Parathyroid adenoma (tissue), 2 donors: ENCODE measurements at regions not wholly inside any gene's neighbourhood (a gene's known extent, or its start where the extent isn't known, plus 50 kb on each side); places are given as distances from the start of the nearest gene placed in this dataset.

ENCODE experiments used
- H2AFZ ChIP-seq: fragments of 300-600 bp; sonication (generic); one replicate; pipeline ENCODE4 v1.7.0; 2017; ENCODE audit warnings: antibody characterized with exemption, mild to moderate bottlenecking
- H3K27ac ChIP-seq: fragments of 300-600 bp; sonication (generic); one replicate; pipeline ENCODE4 v1.7.0; 2017
- H3K27me3 ChIP-seq: fragments of 300-600 bp; sonication (generic); one replicate; pipeline ENCODE4 v1.7.0; 2017; ENCODE audit warnings: low read length; ENCODE audit not compliant: control insufficient read depth, insufficient read depth
- H3K36me3 ChIP-seq: fragments of 300-600 bp; sonication (generic); one replicate; pipeline ENCODE4 v1.7.0; 2017; ENCODE audit warnings: low read length; ENCODE audit not compliant: control insufficient read depth, insufficient read depth
- H3K4me1 ChIP-seq: fragments of 300-600 bp; sonication (generic); one replicate; pipeline ENCODE4 v1.7.0; 2017; ENCODE audit warnings: control low read depth
- H3K4me2 ChIP-seq: fragments of 300-600 bp; sonication (generic); one replicate; pipeline ENCODE4 v1.7.0; 2017; ENCODE audit warnings: low read length
- H3K4me3 ChIP-seq: fragments of 300-600 bp; sonication (generic); one replicate; pipeline ENCODE4 v1.7.0; 2017; ENCODE audit warnings: low read depth, low read length
- H3K79me2 ChIP-seq: fragments of 300-600 bp; sonication (generic); one replicate; pipeline ENCODE4 v1.7.0; 2017; ENCODE audit warnings: control low read depth
- H3K9ac ChIP-seq: fragments of 300-600 bp; sonication (generic); one replicate; pipeline ENCODE4 v1.7.0; 2017; ENCODE audit warnings: mild to moderate bottlenecking
- H3K9me3 ChIP-seq: fragments of 300-600 bp; sonication (generic); one replicate; pipeline ENCODE4 v1.7.0; 2017; ENCODE audit warnings: low read length; ENCODE audit not compliant: control insufficient read depth
- TF ChIP-seq, protein P1 (sequence below): fragments of 300-600 bp; sonication (generic); IDR thresholded peaks from one replicate; pipeline ENCODE4 v1.7.0; 2017; ENCODE audit warnings: antibody characterized with exemption, mild to moderate bottlenecking
- donor health status: primary hyperparathyroidism.

DNA sequence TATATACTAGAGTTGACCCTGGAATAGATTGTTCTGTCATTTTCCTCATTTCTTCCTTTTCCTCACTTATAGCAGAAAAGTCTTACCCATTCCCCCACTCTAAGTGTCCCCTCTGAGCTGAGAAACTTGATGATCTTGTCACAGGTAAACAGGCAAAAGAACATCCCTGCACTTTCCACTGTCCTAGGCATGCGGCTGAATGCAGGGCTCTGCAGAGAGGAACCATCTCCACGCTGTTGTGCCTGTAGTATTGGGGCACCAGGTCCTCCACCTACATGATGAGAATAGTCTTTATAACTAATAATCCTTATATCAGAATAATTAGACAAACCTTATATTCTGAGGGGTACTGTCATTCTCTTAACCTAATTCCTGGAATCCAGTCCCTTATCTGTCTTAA lies 211.3 kb downstream of the RBM26 start:
- Histone ChIP-seq H3K4me2 (no peak overlapping the region), H3K27me3 (no peaks in the 10 kb centered on the region), H3K4me3 (no peak overlapping the region), H2AFZ (no peak overlapping the region), H3K27ac (no peak overlapping the region), H3K9ac (no peak overlapping the region), H3K4me1 (no peaks in the 10 kb centered on the region), H3K9me3 (no peaks in the 10 kb centered on the region), H3K36me3 (no peaks in the 10 kb centered on the region), H3K79me2 (no peaks in the 10 kb centered on the region)
- TF ChIP-seq, protein P1, sequence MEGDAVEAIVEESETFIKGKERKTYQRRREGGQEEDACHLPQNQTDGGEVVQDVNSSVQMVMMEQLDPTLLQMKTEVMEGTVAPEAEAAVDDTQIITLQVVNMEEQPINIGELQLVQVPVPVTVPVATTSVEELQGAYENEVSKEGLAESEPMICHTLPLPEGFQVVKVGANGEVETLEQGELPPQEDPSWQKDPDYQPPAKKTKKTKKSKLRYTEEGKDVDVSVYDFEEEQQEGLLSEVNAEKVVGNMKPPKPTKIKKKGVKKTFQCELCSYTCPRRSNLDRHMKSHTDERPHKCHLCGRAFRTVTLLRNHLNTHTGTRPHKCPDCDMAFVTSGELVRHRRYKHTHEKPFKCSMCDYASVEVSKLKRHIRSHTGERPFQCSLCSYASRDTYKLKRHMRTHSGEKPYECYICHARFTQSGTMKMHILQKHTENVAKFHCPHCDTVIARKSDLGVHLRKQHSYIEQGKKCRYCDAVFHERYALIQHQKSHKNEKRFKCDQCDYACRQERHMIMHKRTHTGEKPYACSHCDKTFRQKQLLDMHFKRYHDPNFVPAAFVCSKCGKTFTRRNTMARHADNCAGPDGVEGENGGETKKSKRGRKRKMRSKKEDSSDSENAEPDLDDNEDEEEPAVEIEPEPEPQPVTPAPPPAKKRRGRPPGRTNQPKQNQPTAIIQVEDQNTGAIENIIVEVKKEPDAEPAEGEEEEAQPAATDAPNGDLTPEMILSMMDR = no peak

DNA sequence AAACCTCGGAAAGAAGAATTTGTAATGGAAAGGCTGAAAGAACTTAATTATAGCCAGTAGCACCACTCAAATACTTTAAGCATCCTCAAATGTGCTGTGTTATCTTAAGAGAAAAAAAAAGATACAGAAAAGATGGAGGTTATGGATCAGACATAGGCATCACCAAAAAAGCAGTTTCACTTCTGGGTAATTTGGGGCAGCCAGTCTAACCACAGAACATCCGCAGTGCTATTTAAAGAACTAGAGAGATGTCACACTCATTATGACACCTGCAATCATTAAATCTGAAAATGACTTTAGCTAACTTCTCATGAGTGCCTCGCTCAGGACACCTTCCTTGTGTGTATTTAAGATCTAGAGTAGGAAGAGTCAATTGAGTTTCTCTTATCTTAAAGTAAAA lies 211.8 kb downstream of the RBM26 start:
- Histone ChIP-seq H3K4me1 (no peaks in the 10 kb centered on the region), H3K4me2 (no peak overlapping the region), H3K27ac (no peak overlapping the region), H3K79me2 (no peaks in the 10 kb centered on the region), H3K27me3 (no peaks in the 10 kb centered on the region), H3K9me3 (no peaks in the 10 kb centered on the region), H3K9ac (no peak overlapping the region), H3K36me3 (no peaks in the 10 kb centered on the region), H2AFZ (no peak overlapping the region), H3K4me3 (no peak overlapping the region)
- TF ChIP-seq, protein P1 = no peak

DNA sequence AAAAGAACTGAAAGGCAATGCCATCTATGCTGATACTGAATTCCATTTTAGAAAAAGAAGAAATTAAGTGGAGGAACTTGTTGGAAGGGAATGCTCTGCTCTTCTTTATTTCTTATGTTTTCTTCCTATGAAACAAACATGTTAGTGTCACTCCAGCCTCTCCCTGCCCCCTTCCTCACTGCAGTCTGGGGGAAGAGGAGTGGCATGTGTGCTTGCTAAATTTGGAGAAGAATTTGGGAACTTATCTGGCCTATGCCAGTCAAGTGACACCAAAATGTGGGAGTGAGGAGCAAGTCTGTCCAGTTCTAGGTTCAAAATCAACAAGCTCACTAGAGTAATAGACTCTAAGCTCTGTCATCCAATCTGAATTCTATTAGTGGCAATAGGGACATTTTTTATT lies 214.6 kb downstream of the RBM26 start:
- TF ChIP-seq, protein P1 = no peak
- no peak overlapping the region for H3K9ac ChIP-seq

DNA sequence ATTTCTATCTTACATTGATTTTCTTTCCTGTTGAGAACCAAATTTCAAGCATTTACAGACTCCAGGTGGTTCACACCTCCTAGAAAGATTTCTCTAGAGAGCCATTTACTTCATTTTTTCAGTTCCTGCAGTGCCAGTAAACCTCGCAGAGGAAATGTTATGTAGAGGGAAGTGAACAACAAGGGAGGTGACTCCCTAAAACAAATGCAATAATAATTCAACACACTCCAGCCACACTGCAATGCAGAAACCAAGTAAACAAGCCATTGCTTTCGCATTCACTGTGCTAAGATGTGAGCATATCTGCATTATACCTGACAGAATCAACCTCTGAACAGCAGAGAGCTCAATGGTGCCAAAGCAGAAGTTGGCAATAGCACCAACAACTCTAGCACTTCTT lies 215.1 kb downstream of the RBM26 start:
- TF ChIP-seq, protein P1 = no peak
- Histone ChIP-seq H3K27ac (no peak overlapping the region), H3K9ac (no peak overlapping the region), H3K4me2 (no peak overlapping the region), H3K4me1 (no peaks in the 10 kb centered on the region), H3K9me3 (no peaks in the 10 kb centered on the region), H3K4me3 (no peak overlapping the region), H3K27me3 (no peaks in the 10 kb centered on the region), H3K36me3 (no peaks in the 10 kb centered on the region), H2AFZ (no peak overlapping the region), H3K79me2 (no peaks in the 10 kb centered on the region)

More for the DNA sequence above, 214.6 kb downstream of the RBM26 start:
- Histone ChIP-seq H2AFZ (no peak overlapping the region), H3K36me3 (no peaks in the 10 kb centered on the region), H3K9me3 (no peaks in the 10 kb centered on the region), H3K4me1 (no peaks in the 10 kb centered on the region), H3K27me3 (no peaks in the 10 kb centered on the region), H3K79me2 (no peaks in the 10 kb centered on the region), H3K27ac (no peak overlapping the region), H3K4me2 (no peak overlapping the region), H3K4me3 (no peak overlapping the region)

DNA sequence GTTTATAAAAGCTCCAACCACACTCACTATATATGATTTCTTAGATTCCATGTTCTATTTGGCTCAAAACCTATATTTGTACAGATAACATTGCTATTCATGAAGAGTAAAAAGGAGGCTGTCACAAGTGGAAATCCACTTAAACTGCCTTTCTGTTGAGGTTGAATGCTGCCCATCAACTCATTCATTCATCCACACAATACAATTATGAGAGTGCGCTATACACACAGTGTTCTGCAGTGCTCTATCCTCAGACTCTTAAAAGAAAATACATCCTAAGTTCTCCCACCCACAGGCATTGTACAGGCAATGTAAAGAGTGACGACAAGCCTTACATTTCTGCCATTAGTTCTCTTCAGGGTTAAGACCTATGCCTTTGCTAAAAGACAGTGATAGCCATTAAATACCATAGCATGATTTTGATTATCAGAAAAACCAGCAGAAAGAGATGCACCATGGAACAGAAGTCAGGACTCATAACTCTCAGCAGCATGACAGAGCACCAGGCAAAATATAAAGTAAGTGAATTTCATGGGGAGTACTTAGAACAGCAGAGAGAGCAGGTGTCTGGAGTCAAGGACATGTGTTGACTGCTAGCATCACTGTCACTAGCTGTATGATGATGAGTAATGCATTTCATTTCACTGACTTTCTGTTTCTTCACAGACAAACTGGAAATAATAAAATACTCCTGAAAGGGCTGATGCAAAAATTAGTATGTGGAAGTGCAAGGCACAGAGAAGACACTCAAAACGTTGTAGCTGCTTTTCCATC lies 218.0 kb downstream of the RBM26 start:
- no peak overlapping the region for H3K9ac ChIP-seq
- H3K4me2 ChIP-seq = no peak overlapping the region
- no peaks in the 10 kb centered on the region for H3K79me2 ChIP-seq
- H3K9me3 ChIP-seq = no peaks in the 10 kb centered on the region
- H3K4me3 ChIP-seq = no peak overlapping the region
- H3K36me3 ChIP-seq = no peaks in the 10 kb centered on the region
- no peak overlapping the region for H3K27ac ChIP-seq
- no peak overlapping the region for H2AFZ ChIP-seq
- TF ChIP-seq, protein P1 = no peak
- H3K4me1 ChIP-seq = no peaks in the 10 kb centered on the region
- H3K27me3 ChIP-seq = no peaks in the 10 kb centered on the region
